ENCODE measurements at regions not wholly inside any gene's neighbourhood (a gene's known extent, or its start where the extent isn't known, plus 50 kb on each side); places are given as distances from the start of the nearest gene placed in this dataset.

- no peak overlapping the region for H3K27ac ChIP-seq (replicated peaks in 1 of 4)
- no peak for TF ChIP-seq EP300 (IDR thresholded peaks at IDR 0.05)
- no peak for TF ChIP-seq POLR2A (IDR thresholded peaks at IDR 0.05; ENCODE audit: low read depth)
- TF ChIP-seq CTCF (IDR thresholded peaks at IDR 0.05): no peak
- no peak for TF ChIP-seq POLR2AphosphoS5 (IDR thresholded peaks at IDR 0.05)
- intact Hi-C loops (cut with DNase I): no loop called here
- no peaks in the 10 kb centered on the region for H3K4me1 ChIP-seq
- no peaks in the 10 kb centered on the region for H3K36me3 ChIP-seq
- H3K4me3 ChIP-seq: no peak overlapping the region
- H3K9me3 ChIP-seq: no peaks in the 10 kb centered on the region
- no peak for DNase-seq (ENCODE audit: extremely low spot score)
- no peaks in the 10 kb centered on the region for H3K27me3 ChIP-seq
- WGBS: 97% methylated on average over 8 of the region's 10 CpGs
Measured at GRCh38 chr13:80093888-80094287, 247.0 kb downstream of the SPRY2 start.

GRCh38 chr13:80086304-80086721 lies 254.6 kb downstream of the SPRY2 start:
- 92% methylated on average over 3 of the region's 3 CpGs for WGBS
- no peaks in the 10 kb centered on the region for H3K27me3 ChIP-seq
- H3K4me1 ChIP-seq: peaks cover 7 to 17% (median 14%) of the 10 kb centered on the region in 4 donors
- TF ChIP-seq CTCF (IDR thresholded peaks at IDR 0.05) (no peak), POLR2A (IDR thresholded peaks at IDR 0.05; ENCODE audit: low read depth) (no peak), POLR2AphosphoS5 (IDR thresholded peaks at IDR 0.05) (no peak), EP300 (IDR thresholded peaks at IDR 0.05) (no peak)
- DNase-seq (ENCODE audit: extremely low spot score): no peak
- H3K9me3 ChIP-seq: no peaks in the 10 kb centered on the region
- intact Hi-C loops (cut with DNase I): no loop called here
- no peak overlapping the region for H3K4me3 ChIP-seq
- H3K36me3 ChIP-seq: no peaks in the 10 kb centered on the region
- no peak overlapping the region for H3K27ac ChIP-seq (replicated peaks in 1 of 4)

- H3K27me3 ChIP-seq: no peaks in the 10 kb centered on the region
- peak overlapping the region in 2 of 4 donors; percentile 24 to 35 for H3K27ac ChIP-seq (replicated peaks in 1 of 4)
- H3K36me3 ChIP-seq: no peaks in the 10 kb centered on the region
- no peak for DNase-seq (ENCODE audit: extremely low spot score)
- peaks cover 7 to 17% (median 14%) of the 10 kb centered on the region in 4 donors for H3K4me1 ChIP-seq
- 34% methylated on average over 4 of the region's 4 CpGs for WGBS
- peak overlapping the region in 1 of 4 donors; percentile 17 for H3K4me3 ChIP-seq
- H3K9me3 ChIP-seq: no peaks in the 10 kb centered on the region
- TF ChIP-seq EP300 (IDR thresholded peaks at IDR 0.05): no peak
- no peak for TF ChIP-seq POLR2AphosphoS5 (IDR thresholded peaks at IDR 0.05)
- no peak for TF ChIP-seq CTCF (IDR thresholded peaks at IDR 0.05)
- TF ChIP-seq POLR2A (IDR thresholded peaks at IDR 0.05; ENCODE audit: low read depth): no peak
- intact Hi-C loops (cut with DNase I): no loop called here
Measured at GRCh38 chr13:80083853-80084676, 256.9 kb downstream of the SPRY2 start.

- Histone ChIP-seq H3K27ac (replicated peaks in 1 of 4) (peak overlapping the region in 2 of 4 donors; percentile 24 to 35), H3K27me3 (no peaks in the 10 kb centered on the region), H3K4me3 (peak overlapping the region in 1 of 4 donors; percentile 17), H3K36me3 (no peaks in the 10 kb centered on the region), H3K4me1 (peaks cover 7 to 17% (median 14%) of the 10 kb centered on the region in 4 donors), H3K9me3 (no peaks in the 10 kb centered on the region)
- DNase-seq (ENCODE audit: extremely low spot score): no peak
- intact Hi-C loops (cut with DNase I): no loop called here
- no peak for TF ChIP-seq POLR2A (IDR thresholded peaks at IDR 0.05; ENCODE audit: low read depth)
- TF ChIP-seq CTCF (IDR thresholded peaks at IDR 0.05): no peak
- TF ChIP-seq POLR2AphosphoS5 (IDR thresholded peaks at IDR 0.05): no peak
- 35% methylated on average over 6 of the region's 6 CpGs for WGBS
Measured at GRCh38 chr13:80083081-80083852, 257.7 kb downstream of the SPRY2 start.

All from esophagus muscularis mucosa (tissue), 4 donors.